HG03064 (cell line): ENCODE measurements at regions not wholly inside any gene's neighbourhood (a gene's known extent, or its start where the extent isn't known, plus 50 kb on each side); places are given as distances from the start of the nearest gene placed in this dataset.
A peak's percentile ranks its signal among the peaks of the same experiment; 100 is the strongest.
"Not testable (repeated sequence)": the region's sequence is repeated elsewhere in the genome, so short reads cannot be mapped to it uniquely, and the experiment has no call there.

Experiments
- ATAC-seq: cut with Tn5 transposase; IDR thresholded peaks from one replicate; pipeline ENCODE4 v1.9.1; 2021; ENCODE audit warnings: low read depth; ENCODE audit not compliant: unreplicated experiment

GRCh38 chr7:130957137-130957513 lies 223.1 kb upstream of the KLF14 start:
- ATAC-seq = no peak

DNA sequence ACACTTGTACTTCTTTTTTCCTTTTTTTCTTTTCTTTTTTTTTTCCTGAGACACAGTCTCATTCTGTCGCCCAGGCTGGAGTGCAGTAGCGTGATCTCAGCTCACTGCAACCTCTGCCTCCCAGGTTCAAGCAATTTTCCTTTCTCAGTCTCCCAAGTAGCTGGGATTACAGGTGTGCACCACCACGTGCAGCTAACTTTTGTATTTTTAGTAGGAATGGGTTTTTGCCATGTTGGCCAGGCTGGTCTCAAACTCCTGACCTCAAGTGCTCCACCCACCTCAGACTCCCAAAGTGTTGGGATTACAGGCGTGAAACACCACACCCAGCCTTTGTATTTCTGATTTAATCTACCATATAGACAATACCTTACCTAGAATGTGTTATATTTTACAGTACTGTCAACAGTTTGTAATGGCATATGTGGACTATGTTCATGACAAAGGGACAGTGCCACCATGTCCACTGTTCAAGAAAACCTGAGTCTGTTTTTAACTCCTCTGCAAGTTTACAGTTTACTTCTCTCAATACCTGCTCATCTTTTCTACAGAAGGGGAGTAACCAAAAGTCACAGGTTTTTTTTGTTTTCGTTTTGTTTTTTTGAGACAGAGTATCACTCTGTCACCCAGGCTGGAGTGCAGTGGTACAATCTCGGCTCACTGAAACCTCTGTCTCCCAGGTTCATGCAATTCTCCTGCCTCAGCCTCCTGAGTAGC lies 223.9 kb upstream of the KLF14 start:
- not testable (repeated sequence) for ATAC-seq

DNA sequence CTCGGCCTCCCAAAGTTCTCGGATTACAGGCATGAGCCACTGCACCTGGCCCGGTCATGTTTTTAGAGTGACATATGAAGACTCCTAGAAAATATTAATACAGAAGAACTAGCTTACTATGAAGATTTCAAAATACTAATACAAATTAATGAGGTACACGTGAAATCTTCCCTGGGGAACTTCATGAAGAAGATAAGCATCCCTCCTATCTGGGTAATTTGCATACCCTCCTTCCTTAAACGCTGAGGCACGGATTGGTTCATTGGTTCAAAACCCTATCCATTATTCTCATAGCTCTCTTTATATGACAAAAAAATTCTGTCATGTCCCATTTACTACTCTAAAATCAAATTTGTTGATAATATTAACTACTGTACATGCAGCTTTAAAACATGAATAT lies 224.8 kb upstream of the KLF14 start:
- no peak for ATAC-seq

GRCh38 chr7:130959743-130960207 lies 225.8 kb upstream of the KLF14 start:
- no peak for ATAC-seq

DNA sequence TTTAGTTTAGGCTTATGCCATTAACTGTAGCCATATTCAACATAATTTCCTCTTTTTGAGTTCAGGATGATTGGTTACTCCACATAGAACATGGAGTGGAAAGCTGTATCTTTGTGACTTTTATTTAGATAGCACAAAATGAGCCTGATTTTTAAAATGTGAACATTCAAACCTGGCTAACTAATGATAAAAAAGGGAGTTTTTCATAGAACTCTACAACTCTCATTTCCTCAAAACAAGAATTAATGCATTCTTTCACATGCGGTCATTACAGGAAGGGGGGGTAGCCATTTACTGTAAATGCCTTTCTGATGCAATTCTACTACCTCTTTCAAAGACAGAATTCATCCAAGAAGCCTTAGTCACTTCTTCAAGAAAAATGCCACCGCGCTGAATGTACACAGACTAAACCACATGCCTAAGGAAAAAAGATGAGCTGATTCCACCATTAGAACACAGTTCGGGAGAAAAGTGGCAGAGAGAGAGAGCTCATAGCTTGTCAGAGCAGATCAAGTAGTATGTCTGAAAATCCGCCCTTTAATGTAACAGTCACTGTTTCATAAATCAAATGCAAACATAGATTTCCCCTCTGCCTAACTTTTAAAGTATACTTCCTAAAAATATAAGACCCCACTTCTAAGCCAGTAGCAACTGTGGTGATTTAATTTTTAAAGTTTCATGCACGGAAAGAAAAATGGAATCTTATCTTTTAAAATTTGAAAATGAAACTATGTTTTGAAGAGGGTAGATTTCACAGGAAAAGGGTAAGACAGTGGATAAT lies 226.4 kb upstream of the KLF14 start:
- ATAC-seq = no peak

- peak; percentile 65 for ATAC-seq
These were observed 227.2 kb upstream of the KLF14 start for GRCh38 chr7:130961128-130961601.

DNA sequence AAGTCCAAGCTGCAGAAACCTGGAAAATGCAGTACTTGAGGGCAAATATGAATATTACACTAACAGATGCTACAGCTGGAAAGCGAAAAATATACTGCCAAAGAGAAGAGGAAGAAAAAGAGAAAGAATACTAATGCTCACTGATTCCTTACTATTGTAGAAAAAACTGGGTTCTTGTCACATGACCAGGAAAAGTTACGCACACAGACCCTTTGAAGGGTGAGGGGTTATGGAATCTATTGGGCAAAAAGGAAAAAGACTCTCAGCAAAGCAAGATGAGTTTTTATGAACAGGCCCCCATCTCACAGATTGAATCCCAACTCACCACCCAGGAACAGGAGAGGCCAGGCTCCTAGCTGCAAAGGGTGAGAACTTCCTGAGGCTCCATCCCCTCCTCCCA lies 228.1 kb upstream of the KLF14 start:
- no peak for ATAC-seq

GRCh38 chr7:130963339-130963738 lies 229.3 kb upstream of the KLF14 start:
- ATAC-seq = no peak

GRCh38 chr7:130965515-130965914 lies 231.5 kb upstream of the KLF14 start:
- ATAC-seq = no peak

GRCh38 chr7:130966246-130967009 lies 232.4 kb upstream of the KLF14 start:
- no peak for ATAC-seq

GRCh38 chr7:130970196-130970595 lies 236.2 kb upstream of the KLF14 start:
- no peak for ATAC-seq

DNA sequence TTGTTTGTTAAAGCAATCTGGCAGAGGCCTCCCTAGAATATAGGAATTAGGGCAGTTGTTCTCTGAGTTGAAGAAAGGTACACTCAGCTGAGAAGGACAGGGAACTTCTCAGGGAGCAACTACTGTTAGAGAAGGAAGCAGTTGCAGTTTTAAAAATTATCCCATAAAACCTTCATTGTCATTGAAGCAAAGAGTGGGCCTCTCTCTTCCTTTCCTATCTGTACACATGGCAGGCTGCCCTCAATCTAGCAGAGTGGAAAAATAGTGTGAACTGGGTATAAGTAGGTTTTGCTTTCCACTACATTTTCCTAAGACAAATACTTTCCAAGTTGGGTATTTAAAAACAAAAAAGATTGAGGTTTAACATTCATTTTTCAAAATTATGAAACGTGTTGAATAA lies 236.7 kb upstream of the KLF14 start:
- ATAC-seq = no peak

GRCh38 chr7:130971297-130971696 lies 237.3 kb upstream of the KLF14 start:
- no peak for ATAC-seq

DNA sequence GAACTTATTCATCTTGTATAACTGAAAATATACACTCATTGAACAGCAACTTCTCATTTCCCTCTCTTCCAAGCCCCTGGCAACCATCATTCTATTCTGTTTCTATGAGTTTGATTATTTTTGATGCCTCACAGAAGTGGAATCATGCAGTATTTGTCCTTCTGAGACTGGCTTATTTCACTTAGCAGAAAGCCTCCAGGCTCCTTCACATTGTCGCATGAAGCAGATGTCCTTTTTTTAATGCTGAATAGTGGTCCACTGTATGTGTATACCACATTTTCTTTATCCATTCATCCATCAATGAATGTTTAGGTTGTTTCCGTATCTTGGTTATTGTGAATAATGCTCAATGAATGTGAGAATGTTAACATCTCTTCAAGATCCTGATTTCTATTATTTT lies 238.2 kb upstream of the KLF14 start:
- ATAC-seq = no peak

- ATAC-seq = no peak
These were observed 239.6 kb upstream of the KLF14 start for GRCh38 chr7:130973637-130974036.

- no peak for ATAC-seq
These were observed 240.2 kb upstream of the KLF14 start for GRCh38 chr7:130974169-130974568.

DNA sequence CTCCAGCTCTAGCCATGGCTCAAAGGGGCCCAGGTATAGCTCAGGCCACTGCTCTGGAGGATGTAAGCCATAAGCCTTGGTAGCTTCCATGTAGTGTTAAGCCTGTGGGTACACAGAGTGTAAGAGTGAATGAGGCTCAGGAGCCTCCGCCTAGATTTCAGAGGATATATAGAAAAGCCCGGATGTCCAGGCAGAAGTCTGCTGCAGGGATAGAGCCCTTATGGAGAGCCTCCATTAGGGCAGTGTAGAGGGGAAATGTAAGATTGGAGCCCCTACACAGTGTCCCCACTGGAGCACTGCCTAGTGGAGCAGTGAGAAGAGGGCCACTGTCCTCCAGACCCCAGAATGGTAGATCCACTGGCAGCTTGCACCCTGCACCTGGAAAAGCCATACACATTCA lies 240.8 kb upstream of the KLF14 start:
- no peak for ATAC-seq

DNA sequence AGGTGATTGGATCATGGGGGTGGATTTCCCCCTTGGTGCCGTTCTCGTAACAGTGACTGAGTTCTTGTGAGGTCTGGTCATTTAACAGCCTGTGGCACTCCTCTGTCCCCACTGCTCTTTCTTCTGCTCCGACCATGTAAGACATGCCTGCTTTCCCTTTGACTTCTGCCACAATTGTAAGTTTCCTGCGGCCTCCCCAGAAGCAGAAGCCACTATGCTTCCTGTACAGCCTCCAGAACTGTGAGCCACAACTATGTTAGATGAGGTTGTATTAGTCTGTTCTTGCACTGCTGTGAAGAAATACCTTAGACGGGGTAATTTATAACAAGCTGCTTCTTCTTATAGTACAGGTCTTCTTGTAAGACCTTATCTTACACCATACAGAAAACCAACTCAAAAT lies 241.7 kb upstream of the KLF14 start:
- ATAC-seq = no peak

DNA sequence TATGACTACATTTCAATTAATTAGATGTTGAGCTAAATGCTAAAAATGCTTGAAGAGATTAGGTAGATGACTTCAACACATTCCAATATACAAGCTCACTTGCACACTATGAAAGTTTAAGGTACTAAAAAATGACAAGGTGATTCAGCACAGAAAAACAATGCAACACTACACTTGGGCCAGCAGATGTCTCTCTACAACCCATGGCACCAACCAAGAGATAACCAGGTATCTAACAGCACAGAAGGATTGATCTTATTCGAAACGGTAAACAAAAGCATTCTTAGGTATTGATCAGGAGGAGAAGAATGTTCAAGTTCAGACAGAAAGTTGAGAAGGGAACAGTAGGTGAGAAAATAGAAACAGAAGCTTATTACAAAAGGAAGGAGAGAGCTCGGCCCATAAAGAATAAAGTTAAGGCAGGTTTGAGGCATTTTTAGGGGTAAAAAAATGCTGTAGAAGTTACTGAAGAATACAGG lies 248.2 kb upstream of the KLF14 start:
- ATAC-seq = no peak

- ATAC-seq = no peak
These were observed 248.6 kb upstream of the KLF14 start for GRCh38 chr7:130982651-130983050.

GRCh38 chr7:130985361-130985760 lies 251.4 kb upstream of the KLF14 start:
- ATAC-seq = no peak
